K562 (cell line): ENCODE measurements at regions not wholly inside any gene's neighbourhood (a gene's known extent, or its start where the extent isn't known, plus 50 kb on each side); places are given as distances from the start of the nearest gene placed in this dataset.

Experiments
- AFF1 ChIP-seq, 2 experiments: fragments of 450-650 bp; IDR thresholded peaks; 2 replicates each; pipeline ENCODE4 v1.6.1; 2018; ENCODE audit warnings: mild to moderate bottlenecking in 2 of 2, low read depth in 1 of 2; ENCODE audit not compliant: partially characterized antibody in 2 of 2
- GTF2A2 ChIP-seq: IDR thresholded peaks from 2 replicates; pipeline ENCODE4 v1.6.1; 2016; ENCODE audit warnings: mild to moderate bottlenecking, missing genetic modification characterization, missing compliant biosample characterization
- JUND ChIP-seq, 2 experiments: IDR thresholded peaks; 2 replicates in 1 of 2; 3 replicates in 1 of 2; pipeline ENCODE4 v1.6.1; 2011; ENCODE audit warnings: borderline replicate concordance in 2 of 2, low read depth in 2 of 2, low read length in 2 of 2, improper control_type of control experiment in 1 of 2, missing biosample characterization in 1 of 2, missing genetic modification characterization in 1 of 2, missing genetic modification reagents in 1 of 2
- NFRKB ChIP-seq: fragments of 450-650 bp; IDR thresholded peaks from 2 replicates; pipeline ENCODE4 v1.6.1; 2016; ENCODE audit warnings: low read depth
- PTBP1 ChIP-seq: fragments of 200-400 bp; formaldehyde crosslinking; IDR thresholded peaks from 2 replicates; pipeline ENCODE4 v1.6.1; 2017; ENCODE audit warnings: low read depth, low read length
- SRSF9 ChIP-seq: fragments of 200-400 bp; formaldehyde crosslinking; IDR thresholded peaks from 2 replicates; pipeline ENCODE4 v1.6.1; 2017; ENCODE audit warnings: low read depth, low read length, borderline replicate concordance
- TAF15 ChIP-seq: fragments of 200-400 bp; formaldehyde crosslinking; IDR thresholded peaks from 2 replicates; pipeline ENCODE4 v1.6.1; 2017; ENCODE audit warnings: mild to moderate bottlenecking, low read depth, low read length, moderate library complexity
- ZNF165 ChIP-seq: fragments of 250-450 bp; sonication (Bioruptor Pico); IDR thresholded peaks from 2 replicates; pipeline ENCODE4 v1.4.0; 2020; ENCODE audit warnings: borderline replicate concordance
- ZNF347 ChIP-seq: fragments of 450-650 bp; formaldehyde crosslinking; IDR thresholded peaks from 2 replicates; pipeline ENCODE4 v1.4.0; 2020; ENCODE audit warnings: low read depth, mild to moderate bottlenecking, moderate library complexity
- TF ChIP-seq, protein P1 (sequence below): IDR thresholded peaks from 2 replicates; pipeline ENCODE4 v1.6.1; 2014; ENCODE audit warnings: antibody characterized with exemption

DNA sequence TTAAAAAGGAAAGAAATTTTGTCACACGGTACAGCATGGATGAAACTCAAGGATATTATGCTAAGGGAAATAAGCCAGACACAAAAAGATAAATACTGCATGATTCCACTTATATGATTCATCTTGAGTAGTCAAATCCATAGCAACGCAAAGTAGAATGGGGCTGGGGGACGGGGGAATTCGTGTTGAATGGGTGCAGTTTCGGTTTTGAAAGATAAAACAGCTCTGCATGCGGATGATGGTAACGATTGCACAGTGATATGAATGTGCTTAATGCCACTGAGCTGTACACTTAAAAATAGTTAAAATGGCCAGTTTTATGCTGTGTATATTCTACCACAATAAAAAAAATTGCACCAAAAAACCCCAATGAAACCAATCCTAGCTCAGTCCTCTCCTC lies 52.9 kb upstream of the SIRPA start (continued):
- TF ChIP-seq ZNF347 (CRISPR knock-in tag) (no peak), PTBP1 (no peak), TAF15 (no peak), GTF2A2 (tag) (no peak), SRSF9 (no peak), NFRKB (no peak), ZNF165 (no peak), AFF1 (IDR thresholded peaks at IDR 0.05; ENCODE audit: low read depth in 1 of 2, partially characterized antibody in 2 of 2) (no peak), JUND (IDR thresholded peaks at IDR 0.05; ENCODE audit: borderline replicate concordance, low read depth, low read length) (no peak), JUND (tag; IDR thresholded peaks at IDR 0.05; ENCODE audit: borderline replicate concordance, low read depth, low read length) (no peak)
- TF ChIP-seq, protein P1, sequence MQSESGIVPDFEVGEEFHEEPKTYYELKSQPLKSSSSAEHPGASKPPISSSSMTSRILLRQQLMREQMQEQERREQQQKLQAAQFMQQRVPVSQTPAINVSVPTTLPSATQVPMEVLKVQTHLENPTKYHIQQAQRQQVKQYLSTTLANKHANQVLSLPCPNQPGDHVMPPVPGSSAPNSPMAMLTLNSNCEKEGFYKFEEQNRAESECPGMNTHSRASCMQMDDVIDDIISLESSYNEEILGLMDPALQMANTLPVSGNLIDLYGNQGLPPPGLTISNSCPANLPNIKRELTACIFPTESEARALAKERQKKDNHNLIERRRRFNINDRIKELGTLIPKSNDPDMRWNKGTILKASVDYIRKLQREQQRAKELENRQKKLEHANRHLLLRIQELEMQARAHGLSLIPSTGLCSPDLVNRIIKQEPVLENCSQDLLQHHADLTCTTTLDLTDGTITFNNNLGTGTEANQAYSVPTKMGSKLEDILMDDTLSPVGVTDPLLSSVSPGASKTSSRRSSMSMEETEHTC = no peak
